HG03565 (cell line): ENCODE measurements at regions not wholly inside any gene's neighbourhood (a gene's known extent, or its start where the extent isn't known, plus 50 kb on each side); places are given as distances from the start of the nearest gene placed in this dataset.

Experiments used
- ATAC-seq: cut with Tn5 transposase; IDR thresholded peaks from one replicate; pipeline ENCODE4 v1.9.1; 2021; ENCODE audit warnings: mild to moderate bottlenecking, moderate library complexity; ENCODE audit not compliant: unreplicated experiment

GRCh38 chr12:19572920-19573558 is 133.7 kb downstream of the AEBP2 start:
- peak; percentile 83 for ATAC-seq

- no peak for ATAC-seq
Observed at GRCh38 chr12:19573866-19574265, 134.6 kb downstream of the AEBP2 start.

- ATAC-seq: no peak
Observed at GRCh38 chr12:19574601-19575000, 135.3 kb downstream of the AEBP2 start.

- no peak for ATAC-seq
Observed at GRCh38 chr12:19575337-19576243, 136.3 kb downstream of the AEBP2 start.

GRCh38 chr12:19576506-19577280 is 137.4 kb downstream of the AEBP2 start:
- no peak for ATAC-seq

GRCh38 chr12:19577281-19577530 is 137.9 kb downstream of the AEBP2 start:
- ATAC-seq: no peak

GRCh38 chr12:19584732-19585131 is 145.4 kb downstream of the AEBP2 start:
- no peak for ATAC-seq

- no peak for ATAC-seq
Observed at GRCh38 chr12:19588951-19589350, 149.7 kb downstream of the AEBP2 start.

GRCh38 chr12:19591951-19592350 is 152.7 kb downstream of the AEBP2 start:
- no peak for ATAC-seq

GRCh38 chr12:19596434-19597166 is 157.3 kb downstream of the AEBP2 start:
- ATAC-seq: no peak

- ATAC-seq: no peak
Observed at GRCh38 chr12:19597167-19598026, 158.1 kb downstream of the AEBP2 start.

GRCh38 chr12:19605720-19606119 is 166.4 kb downstream of the AEBP2 start:
- no peak for ATAC-seq

- ATAC-seq: no peak
Observed at GRCh38 chr12:19608039-19608438, 168.7 kb downstream of the AEBP2 start.

GRCh38 chr12:19613051-19613535 is 173.8 kb downstream of the AEBP2 start:
- no peak for ATAC-seq

- ATAC-seq: no peak
Observed at GRCh38 chr12:19614601-19615383, 175.5 kb downstream of the AEBP2 start.

- ATAC-seq: no peak
Observed at GRCh38 chr12:19615384-19615725, 176.1 kb downstream of the AEBP2 start.

GRCh38 chr12:19616781-19617180 is 177.5 kb downstream of the AEBP2 start:
- no peak for ATAC-seq

GRCh38 chr12:19620222-19620621 is 180.9 kb downstream of the AEBP2 start:
- ATAC-seq: no peak

- no peak for ATAC-seq
Observed at GRCh38 chr12:19623751-19624399, 184.6 kb downstream of the AEBP2 start.
